ENCODE measurements at regions not wholly inside any gene's neighbourhood (a gene's known extent, or its start where the extent isn't known, plus 50 kb on each side); places are given as distances from the start of the nearest gene placed in this dataset.

GRCh38 chr4:147057611-147058190 is 112.0 kb upstream of the TTC29 start:
- Histone ChIP-seq H3K4me1 (no peaks in the 10 kb centered on the region), H3K27ac (no peak overlapping the region), H3K9me3 (no peaks in the 10 kb centered on the region), H3K9ac (ENCODE audit: low read depth in 2 of 2, low read length in 2 of 2) (no peak overlapping the region), H3K4me3 (peak overlapping the region; percentile 17), H3K27me3 (no peaks in the 10 kb centered on the region), H3K36me3 (no peaks in the 10 kb centered on the region)
- intact Hi-C loops (cut with DNase I): no loop called here
- DNase-seq: no peak
- TF ChIP-seq CTCF (IDR thresholded peaks at IDR 0.05): no peak

- H3K4me3 ChIP-seq: no peak overlapping the region
Observed at GRCh38 chr4:147059064-147059731, 113.5 kb upstream of the TTC29 start.

GRCh38 chr4:147060151-147060931 is 114.7 kb upstream of the TTC29 start:
- H3K36me3 ChIP-seq: no peaks in the 10 kb centered on the region
- intact Hi-C loops (cut with DNase I): no loop called here
- no peak overlapping the region for H3K9ac ChIP-seq (ENCODE audit: low read depth in 2 of 2, low read length in 2 of 2)
- no peak for TF ChIP-seq CTCF (IDR thresholded peaks at IDR 0.05)
- H3K27me3 ChIP-seq: no peaks in the 10 kb centered on the region
- H3K9me3 ChIP-seq: no peaks in the 10 kb centered on the region
- DNase-seq: no peak
- H3K4me1 ChIP-seq: no peaks in the 10 kb centered on the region
- H3K27ac ChIP-seq: no peak overlapping the region
- no peak overlapping the region for H3K4me3 ChIP-seq

More at GRCh38 chr4:147059064-147059731, 113.5 kb upstream of the TTC29 start:
- H3K9me3 ChIP-seq: no peaks in the 10 kb centered on the region
- H3K27me3 ChIP-seq: no peaks in the 10 kb centered on the region
- no peaks in the 10 kb centered on the region for H3K4me1 ChIP-seq
- no peak overlapping the region for H3K27ac ChIP-seq
- TF ChIP-seq CTCF (IDR thresholded peaks at IDR 0.05): no peak
- intact Hi-C loops (cut with DNase I): no loop called here
- no peak for DNase-seq
- H3K9ac ChIP-seq (ENCODE audit: low read depth in 2 of 2, low read length in 2 of 2): no peak overlapping the region
- no peaks in the 10 kb centered on the region for H3K36me3 ChIP-seq

GRCh38 chr4:147064856-147065255 is 119.2 kb upstream of the TTC29 start:
- no peak for TF ChIP-seq CTCF (IDR thresholded peaks at IDR 0.05)
- Histone ChIP-seq H3K9ac (ENCODE audit: low read depth in 2 of 2, low read length in 2 of 2) (no peak overlapping the region), H3K27me3 (no peaks in the 10 kb centered on the region)

GRCh38 chr4:147068564-147068963 is 122.9 kb upstream of the TTC29 start:
- no peak overlapping the region for H3K4me3 ChIP-seq
- H3K9me3 ChIP-seq: no peaks in the 10 kb centered on the region
- DNase-seq: no peak
- no peak overlapping the region for H3K9ac ChIP-seq (ENCODE audit: low read depth in 2 of 2, low read length in 2 of 2)
- TF ChIP-seq CTCF (IDR thresholded peaks at IDR 0.05): no peak
- intact Hi-C loops (cut with DNase I): no loop called here
- H3K36me3 ChIP-seq: no peaks in the 10 kb centered on the region
- H3K4me1 ChIP-seq: no peaks in the 10 kb centered on the region
- no peaks in the 10 kb centered on the region for H3K27me3 ChIP-seq
- no peak overlapping the region for H3K27ac ChIP-seq

More at GRCh38 chr4:147064856-147065255, 119.2 kb upstream of the TTC29 start:
- no peaks in the 10 kb centered on the region for H3K4me1 ChIP-seq
- no peaks in the 10 kb centered on the region for H3K9me3 ChIP-seq
- no peaks in the 10 kb centered on the region for H3K36me3 ChIP-seq
- no peak for DNase-seq
- H3K27ac ChIP-seq: no peak overlapping the region
- intact Hi-C loops (cut with DNase I): no loop called here
- H3K4me3 ChIP-seq: no peak overlapping the region

Measured in colonic mucosa (tissue), 4 donors.